ENCODE measurements at regions not wholly inside any gene's neighbourhood (a gene's known extent, or its start where the extent isn't known, plus 50 kb on each side); places are given as distances from the start of the nearest gene placed in this dataset.

DNA sequence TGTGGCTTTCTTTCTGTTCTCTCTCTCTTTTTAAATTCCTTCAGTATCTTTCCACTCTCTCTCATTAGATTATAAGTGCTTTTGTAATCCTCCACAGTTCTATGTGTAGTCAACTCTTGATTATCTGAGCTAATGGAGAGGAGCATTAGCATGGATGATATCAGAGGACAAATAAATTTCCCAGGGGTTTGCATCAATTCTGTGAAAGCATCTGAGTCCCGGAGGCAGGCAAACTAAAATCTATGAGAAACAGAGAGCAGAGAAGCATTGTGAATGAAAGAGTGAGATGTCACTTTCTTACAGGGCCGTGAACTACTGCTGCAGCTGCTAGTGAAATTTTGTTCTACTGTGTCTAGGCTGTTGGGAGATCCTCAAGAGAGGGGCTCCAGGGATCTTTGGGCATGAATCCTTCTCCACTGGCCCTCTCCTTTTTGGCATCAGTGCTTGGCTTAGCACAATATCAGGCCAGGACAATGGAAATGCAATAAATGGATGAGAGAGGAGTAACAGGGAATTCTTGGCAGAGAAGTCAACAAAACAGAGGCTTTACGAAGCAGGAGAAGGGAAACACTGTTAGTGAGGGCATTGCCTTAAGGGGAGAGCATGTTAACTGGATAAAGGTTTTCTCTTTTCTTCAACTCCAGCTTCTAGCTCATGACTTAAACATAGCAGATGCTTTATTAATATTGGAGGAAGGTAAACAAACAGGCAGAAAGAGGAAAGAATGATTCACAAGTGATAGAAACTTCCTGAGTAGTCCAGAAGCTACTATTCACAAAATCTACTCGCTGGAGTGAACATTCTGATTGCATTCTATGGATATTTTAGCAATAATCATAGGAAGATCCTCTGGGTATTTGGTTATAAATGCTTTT lies 847.0 kb upstream of the MAP3K7 start:
- no peak for DNase-seq

DNA sequence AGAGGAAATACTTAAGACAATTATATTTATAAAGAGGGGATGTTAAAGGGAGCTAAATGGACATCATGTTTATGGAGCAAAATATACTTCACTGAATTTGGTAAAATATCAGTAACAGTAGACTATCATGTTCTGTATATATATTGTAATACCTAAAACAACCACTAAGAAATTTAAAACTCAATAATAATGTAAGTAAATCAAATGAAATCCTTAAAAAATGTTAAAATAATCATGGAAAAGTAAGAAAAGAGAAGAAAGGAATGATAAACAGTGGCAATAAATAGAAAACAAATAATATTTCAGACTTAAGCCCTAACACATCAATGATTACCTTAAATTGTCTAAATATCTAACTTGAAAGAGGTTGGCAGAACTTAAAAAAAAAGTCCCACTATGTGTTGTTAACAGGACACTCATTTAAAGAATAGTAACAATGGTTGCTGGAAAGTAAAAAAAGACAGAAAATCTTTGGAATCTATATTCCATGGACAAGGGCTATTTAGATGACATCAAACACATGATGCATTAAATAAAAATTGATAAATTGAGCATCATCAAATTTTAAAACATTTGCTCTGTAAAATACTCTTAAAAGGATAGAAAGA lies 842.2 kb upstream of the MAP3K7 start:
- no peak for DNase-seq

DNA sequence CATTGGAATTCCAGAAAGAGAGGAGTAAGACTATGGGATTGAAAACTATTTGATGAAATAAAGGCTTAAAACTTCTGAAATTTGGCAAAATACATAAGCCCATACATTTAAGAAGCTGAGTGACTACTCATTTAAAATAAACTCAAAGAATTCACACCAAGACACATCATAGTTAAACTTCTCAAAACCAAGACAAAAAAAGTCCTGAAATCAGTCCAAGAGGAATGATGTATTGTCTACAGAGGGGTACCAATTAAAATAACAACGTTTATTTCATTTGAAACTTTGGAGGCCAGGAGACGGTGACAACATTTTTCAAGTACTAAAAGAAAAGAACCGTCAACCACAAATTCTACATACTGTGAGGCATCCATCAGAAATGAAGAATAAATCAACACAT lies 841.4 kb upstream of the MAP3K7 start:
- DNase-seq, result no peak

DNA sequence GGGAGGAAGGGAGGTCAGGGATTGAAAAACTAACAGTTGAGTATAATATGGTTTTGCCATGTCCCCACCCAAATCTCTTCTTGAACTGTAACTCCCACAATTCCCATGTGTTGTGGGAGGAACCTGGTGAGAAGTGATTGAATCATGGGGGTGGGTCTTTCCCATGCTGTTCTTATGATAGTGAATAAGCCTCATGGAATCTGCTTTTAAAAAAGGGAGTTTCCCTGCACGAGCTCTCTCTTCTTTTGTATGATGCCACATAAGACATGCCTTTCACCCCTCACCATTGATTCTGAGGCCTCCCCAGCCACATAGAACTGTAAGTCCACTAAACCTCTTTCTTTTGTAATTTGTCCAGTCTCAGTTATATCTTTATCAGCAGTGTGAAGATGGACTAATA lies 833.4 kb upstream of the MAP3K7 start:
- DNase-seq, result no peak

DNA sequence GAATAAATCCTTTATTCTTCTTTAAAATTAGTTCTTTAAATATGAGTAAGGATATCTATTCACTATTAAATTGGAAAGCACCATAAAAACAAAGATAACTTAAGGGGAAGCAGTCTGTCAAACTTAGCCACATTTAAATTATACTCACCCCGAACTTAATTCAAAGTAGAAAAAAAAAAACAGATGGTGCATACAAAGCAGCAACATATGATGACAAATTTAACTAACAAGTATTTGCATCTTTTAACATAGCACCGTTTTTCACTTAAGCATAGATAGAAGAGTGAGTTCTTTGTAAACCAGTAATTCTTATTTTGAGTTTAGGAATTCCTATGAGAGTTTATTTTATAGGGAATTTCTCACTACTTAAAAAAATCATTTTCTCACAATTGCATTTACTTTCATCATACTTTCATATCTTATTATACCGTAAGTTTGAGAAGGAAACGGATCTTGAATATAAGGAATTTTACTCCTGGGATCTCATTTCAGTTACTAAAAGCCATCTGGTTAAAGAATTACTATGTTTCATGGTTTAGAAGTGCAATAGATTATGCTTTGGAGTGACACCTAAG lies 828.2 kb upstream of the MAP3K7 start:
- DNase-seq, result no peak

DNA sequence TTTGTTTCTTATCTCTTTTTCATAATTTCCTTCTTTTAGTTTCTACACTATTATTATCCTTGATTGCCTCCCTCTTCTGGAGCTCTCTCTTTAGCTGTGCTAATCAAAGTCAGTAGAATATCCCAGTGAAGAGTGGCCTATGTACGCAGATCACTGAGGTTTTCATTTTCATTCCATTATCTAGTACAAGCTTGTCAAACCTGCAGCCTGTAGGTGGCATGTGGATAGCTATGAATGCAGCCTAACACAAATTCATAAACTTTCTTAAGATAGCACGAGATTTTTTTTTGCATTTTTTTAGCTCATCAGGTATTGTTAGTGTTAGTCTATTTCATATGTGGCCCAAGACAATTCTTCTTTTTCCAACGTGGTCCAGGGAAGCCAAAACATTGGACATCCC lies 825.7 kb upstream of the MAP3K7 start:
- no peak for DNase-seq

DNA sequence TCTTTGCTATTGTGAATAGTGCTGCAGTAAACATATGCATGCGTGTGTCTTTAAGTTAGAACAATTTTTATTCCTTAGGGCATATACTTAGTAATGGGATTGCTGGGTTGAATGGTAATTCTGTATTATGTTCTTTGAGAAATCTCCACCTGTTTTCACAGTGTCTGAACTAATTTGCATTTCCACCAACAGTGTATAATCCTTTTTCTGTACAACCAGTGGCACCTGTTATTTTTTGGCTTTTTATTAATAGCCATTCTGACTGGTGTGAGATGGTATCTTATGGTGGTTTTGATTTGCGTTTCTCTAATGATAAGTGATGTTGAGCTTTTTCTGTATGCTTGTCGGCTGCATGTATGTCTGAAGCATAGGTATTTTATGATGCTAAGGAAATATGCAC lies 820.8 kb upstream of the MAP3K7 start:
- DNase-seq, result no peak

DNA sequence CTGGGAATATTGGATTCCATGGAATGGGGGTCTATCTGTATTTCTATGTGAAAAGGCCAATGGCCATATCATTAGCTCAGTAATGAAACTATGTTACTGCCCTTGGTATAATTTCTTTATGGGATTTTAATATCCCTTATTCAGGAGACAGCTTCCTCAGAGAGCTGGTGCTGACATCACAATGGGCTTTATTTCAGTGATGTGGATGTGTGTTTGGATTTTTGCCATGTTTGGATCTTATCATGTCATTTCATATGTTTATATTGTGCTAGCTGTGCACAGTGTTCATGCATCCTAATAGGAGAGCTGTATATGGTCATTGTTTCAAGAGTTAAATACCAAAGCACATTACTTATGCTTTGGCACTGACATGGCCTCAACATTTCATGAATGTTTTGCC lies 806.1 kb upstream of the MAP3K7 start:
- no peak for DNase-seq

DNA sequence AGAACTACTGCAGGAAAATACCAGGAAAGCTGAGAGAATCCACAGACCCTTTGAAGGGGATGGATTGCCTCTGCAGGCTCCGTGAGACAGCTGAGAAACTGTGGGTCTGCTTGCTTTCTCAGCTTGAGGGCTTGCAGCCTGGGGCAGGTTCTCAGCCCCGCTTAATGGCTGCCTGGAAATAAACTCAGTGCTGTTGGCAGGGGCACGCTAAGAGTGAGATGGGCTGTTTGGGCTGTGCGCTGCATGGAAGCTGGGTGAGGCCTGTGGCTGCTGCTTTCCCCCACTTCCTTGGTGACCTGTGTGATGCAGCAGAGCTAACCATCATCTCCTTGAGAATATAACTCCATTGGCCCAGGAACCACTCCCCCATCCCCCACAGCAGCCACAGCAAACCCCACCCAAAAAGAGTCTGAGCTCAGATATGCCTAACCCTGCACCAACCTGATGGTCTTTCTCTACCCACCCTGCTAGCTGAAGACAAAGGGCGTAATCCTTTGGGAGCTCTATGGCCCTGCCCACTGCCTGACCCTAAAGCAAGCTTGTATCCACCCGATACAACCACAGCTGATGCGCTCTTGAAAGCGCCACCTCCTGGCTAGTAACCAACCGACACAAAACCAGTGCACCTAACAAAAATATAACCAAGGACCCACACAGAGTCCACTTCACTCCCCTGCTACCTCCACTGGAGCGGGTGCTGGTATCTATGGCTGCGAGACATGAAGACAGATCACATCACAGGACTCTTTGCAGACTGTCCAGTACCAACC lies 800.6 kb upstream of the MAP3K7 start:
- no peak for DNase-seq

DNA sequence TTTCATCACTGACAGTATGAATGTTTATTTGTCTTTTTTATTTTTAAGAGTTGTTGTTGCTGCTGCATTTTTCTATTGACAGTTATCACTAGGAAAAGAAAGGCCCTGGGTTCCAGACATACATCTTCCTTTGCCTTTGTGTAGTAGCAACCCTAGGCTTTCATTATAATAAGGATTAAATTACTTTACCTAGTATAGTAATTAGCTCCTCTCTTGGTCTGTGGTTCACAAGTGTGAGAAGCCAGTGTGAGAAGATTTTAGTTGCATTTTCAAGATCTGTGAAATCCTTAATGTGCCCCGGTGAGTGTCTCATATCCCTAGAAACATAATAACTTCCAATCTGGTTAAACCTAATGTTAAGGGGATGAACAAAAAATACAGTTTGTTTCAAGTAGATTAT lies 799.3 kb upstream of the MAP3K7 start:
- DNase-seq, result no peak

DNA sequence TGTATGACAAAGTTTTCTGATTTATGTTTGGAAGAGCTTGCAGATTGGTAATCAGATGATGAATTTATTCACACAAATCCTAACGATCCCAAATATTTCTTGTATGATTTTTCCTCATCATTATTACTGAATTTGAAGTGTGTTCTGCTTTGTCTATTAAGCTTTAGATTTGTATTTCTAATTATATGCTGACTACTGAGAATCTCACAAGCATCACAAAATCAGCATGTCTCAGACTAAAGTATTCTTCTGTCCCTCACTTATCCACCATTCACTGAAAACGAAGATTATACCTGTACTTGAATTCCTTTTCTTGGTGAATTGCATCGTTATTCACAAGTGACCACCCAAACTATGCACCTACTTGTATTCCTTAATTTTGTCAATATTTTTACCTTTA lies 796.3 kb upstream of the MAP3K7 start:
- no peak for DNase-seq

DNA sequence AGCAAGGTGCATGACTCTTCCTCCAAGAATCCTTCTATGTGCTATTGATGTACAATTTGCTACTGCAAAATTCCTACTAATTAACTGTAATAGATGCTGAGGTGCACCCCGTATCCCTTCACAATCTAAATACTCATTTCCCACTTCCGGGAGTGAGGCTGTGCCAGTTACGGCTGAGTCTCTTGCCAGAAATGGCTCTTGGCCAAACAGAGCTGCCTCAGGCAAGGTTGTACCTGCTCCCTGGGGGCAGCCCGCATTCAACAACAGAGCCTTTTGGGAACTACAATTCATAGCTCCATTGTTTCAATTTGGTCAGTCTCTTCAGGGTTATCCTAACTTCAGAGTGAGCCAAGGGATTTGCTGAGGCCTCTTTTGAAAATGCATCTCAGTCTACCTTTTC lies 789.8 kb upstream of the MAP3K7 start:
- no peak for DNase-seq

DNA sequence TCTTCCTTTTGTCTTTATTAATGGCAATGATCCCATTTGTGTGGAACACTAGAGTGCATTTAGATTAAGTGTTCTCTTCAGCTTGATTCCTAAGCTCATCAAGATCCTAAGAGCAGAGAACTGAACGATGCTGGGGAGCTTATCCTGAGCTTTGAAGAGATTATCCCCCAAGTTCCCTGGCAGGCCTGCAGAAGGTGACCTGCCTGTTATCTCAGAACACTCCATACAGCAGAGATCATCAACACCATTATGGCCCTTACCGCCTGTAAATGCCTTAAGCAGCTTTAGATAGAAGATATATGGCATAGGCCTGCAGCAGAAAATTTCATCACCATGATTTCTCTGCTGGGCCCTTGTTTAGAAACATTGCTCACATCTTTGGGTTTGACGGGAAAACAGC lies 779.9 kb upstream of the MAP3K7 start:
- no peak for DNase-seq

DNA sequence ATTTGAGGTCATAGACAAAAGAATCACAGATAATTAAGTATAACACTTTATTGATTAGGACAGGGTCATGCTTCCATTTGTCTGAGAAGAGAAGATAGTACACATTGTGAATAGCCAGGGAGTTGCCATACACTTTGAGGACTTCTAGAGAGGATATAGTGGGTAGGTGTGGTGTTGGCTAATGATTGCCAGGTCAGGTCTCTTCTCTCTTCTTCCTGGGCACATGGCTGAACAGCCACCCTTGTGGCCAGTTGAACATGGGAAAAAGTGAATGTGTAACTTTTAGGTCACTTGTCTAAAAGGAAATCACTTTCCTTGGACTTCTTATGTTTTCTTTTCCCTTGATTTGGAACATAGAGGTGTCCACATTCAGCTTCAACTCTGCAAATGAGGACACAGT lies 772.1 kb upstream of the MAP3K7 start:
- DNase-seq, result no peak

DNA sequence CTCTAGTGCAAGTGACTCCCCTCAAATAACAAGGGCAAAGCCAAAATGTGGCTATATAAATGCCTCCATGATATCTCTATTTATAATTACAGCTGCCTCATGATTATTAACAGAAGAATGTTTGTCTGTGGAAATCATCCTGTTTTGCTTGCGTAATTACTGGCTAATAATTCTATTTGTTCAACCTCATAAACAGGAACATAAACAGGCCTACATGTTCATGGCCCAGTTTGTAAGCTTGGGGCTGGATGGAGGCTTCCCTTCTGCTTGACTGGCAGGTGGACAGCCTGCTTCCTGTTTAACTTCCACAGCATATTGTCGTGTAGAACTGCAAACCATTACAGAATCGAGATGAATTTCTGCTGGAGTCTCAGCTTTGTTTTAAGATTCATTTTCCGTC lies 766.0 kb upstream of the MAP3K7 start:
- DNase-seq, result no peak

DNA sequence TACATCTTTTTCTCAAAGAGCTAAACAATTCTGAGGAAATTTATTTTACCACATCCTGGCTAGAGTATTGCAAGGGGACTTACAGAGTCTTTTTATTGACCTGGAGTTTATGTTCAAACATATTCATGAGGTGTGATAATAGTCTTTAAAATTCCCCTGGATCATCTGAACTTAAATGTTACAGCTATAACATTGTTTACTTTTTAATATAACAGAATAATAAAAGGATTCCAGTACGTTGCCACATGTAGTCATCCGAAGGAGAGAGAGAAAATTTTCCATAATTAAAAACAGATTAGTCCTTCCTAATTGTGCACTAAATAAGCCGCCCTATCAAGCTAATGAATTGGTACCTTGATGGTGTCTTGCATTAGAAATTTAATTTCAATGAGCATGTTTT lies 765.4 kb upstream of the MAP3K7 start:
- DNase-seq, result no peak

DNA sequence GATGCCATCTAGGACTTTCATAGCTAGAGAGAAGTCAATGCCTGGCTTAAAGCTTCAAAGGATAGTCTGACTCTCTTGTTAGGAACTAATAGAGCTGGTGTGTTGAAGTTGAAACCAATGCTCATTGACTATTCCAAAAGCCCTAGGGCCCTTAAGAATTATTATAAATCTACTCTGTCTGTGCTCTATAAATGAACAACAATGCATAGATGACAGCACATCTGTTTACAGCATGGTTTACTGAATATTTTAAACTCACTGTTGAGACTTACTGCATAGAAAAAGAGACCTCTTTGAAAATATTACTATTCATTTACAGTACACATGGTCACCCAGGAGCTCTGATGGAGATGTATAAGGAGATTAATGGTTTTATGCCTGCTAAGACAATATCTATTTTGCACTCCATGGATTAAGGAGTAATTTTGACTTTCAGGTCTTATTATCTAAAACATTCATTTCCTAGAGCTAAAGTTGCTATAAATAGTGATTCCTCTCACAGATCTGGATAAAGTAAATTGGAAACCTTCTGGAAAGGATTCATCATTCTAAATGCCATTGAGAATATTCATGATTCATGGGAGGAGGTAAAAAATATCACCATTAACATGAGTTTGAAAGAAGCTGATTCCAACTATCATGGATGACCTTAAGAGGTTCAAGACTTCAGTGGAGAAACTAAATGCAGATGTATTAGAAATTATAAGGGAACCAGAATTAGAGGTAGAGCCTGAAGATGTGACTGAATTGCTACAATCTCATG lies 763.5 kb upstream of the MAP3K7 start:
- DNase-seq, result no peak

DNA sequence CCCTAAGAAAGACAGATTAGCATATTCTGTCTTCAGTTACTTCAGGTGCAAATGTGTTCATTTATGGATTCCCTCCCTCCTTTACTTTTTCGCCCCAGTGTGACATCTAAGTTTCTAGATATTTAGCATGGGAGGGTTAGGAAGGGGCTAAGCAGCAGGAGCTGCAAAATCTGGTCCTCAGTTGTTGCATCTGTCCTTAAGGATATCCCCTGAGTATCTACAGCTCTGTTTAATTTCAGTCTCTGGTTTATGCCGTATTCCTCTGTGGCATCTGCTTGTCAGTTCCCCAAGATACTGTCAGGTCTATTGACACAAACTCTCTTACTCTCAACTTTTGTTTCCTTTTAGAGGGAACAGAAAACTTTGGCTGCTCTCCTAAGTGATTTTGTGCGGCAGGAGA lies 754.6 kb upstream of the MAP3K7 start:
- DNase-seq, result no peak

DNA sequence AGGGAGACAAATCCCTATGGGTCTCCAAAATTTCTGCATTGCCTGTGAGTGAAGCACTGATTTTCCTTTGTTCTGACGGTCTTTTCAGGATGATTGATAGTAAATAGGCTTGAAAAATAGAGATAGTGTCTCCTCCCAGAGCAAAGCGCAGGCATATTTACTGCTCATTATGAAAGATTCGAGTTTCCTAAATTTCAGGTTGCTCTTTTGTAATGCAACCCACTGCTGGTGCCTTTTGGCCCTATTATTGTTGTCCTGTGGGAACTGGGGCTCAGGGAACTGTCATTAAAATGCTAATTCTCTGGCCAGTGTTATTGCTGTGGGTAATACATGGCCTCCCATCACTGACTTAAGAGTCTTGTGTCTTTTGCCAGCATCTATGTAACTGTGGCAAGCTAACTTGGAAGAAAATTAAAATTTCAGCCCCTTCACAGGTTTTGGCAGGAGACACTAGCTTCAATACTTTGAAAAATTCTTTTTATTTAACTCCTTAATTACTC lies 754.1 kb upstream of the MAP3K7 start:
- no peak for DNase-seq

DNA sequence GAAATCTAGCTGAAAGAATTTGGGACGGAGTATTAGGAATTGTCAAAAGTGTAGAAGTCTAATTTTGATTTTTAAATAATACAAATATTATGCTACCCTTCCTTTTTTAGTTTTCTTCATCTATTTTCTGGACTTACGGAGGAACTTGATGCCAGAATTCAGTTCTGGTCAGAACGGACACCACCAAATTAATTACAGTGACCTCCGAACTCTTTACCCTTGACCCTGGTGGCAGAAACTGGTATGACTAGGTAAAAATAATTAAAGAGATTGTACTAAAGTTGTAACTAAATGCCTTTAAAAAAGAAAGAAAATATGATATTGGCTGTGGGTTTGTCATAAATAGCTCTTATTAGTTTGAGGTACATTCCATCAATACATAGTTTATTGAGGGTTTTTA lies 751.1 kb upstream of the MAP3K7 start:
- no peak for DNase-seq

DNA sequence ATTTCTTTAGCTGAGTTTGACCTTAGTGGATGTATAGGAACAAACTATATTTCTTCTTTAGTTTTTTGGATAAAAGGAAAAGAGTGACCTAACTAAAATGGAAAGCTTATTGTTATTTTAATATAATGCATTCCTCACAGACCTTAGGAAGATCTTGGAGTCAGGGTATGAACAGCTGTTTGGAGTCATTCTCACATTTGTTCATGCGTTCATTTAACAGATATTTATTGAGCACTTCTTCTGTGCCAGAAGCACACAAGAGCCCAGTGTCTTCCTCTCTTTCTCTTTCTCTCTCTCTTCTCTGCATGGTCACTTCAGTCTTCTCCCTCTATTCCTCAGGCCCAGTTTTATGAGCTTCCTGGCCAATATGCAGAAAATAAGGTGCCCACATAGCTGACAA lies 744.0 kb upstream of the MAP3K7 start:
- no peak for DNase-seq

DNA sequence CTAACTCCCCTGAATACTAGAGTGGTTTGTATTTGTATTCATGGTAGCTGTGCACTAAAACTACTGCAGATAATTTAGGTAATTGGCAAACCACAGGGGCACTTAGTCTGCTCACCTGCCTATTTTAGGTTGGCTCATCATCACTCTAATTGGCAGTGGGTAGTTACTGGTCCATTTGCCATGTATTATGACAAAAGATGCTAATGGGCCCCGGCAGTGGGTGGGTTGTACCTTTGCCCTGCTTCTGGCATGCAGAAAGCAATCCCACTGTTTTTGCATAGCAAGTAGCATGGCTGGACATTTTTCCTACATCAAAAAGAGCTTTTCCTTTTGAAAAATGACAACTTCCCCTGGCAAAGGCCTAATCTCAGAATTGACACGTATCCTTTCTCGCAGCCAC lies 741.4 kb upstream of the MAP3K7 start:
- no peak for DNase-seq

DNA sequence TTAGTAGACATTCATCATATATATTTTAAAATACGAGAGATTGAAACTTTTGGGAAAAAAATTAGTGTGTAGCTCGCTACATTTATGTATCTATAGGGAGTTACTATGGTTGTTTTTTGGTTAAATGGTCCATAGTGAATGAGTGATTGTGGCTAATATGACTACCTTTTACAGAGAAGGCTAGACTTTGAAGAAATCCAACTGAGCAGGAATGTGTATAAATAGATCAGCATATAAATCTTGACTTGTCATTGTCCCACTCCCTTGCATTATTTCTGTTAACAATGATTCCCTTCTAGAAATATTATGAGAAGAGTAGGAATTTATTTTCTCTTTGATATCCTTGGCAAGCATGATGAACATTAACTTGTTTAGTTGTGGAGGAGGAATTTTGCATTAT lies 737.8 kb upstream of the MAP3K7 start:
- no peak for DNase-seq
